AG20443 (cell line): ENCODE measurements at regions not wholly inside any gene's neighbourhood (a gene's known extent, or its start where the extent isn't known, plus 50 kb on each side); places are given as distances from the start of the nearest gene placed in this dataset.

Experiments used
- DNase-seq: peaks from one replicate; pipeline ENCODE4 v3.0.0; 2012; ENCODE audit warnings: low spot score, mixed read lengths

DNA sequence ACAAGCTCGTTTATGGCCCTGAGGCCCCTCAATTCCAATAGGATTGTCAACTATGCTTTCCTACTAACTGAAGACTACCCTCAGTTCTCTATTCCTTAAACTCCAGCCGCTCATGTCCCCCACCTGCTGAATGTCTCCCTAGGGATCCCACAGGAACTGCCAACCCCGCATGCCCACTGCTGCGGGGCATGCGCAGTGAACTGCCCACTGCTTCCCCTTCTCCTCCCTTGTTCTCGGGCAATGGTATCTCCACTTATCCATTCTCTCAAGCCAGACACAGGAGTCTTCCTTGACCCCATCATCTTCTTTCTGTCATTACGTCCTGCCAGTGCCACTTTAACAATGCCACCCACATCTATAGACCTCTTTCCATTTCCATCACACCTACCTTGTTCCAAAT lies 90.0 kb downstream of the FGF18 start:
- no peak for DNase-seq

DNA sequence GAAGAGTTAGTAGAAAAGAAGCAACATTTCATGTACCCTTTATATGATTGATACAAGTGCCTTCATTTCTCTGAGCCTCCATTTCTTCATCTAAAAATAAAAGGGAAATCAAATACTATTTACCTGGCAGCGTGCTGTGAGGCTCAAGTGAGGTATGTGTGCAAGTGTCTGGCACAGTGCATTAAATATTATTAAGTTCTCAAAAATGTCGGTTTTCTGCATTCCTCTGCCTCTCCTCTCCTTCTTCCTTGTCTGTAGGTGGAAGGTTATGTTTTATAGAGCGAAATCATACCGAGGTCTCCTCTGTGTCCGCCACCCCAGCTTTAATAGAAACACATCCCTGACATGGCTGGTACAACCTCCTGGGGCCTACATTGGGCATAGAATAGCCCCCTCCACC lies 93.0 kb downstream of the FGF18 start:
- DNase-seq, result no peak

DNA sequence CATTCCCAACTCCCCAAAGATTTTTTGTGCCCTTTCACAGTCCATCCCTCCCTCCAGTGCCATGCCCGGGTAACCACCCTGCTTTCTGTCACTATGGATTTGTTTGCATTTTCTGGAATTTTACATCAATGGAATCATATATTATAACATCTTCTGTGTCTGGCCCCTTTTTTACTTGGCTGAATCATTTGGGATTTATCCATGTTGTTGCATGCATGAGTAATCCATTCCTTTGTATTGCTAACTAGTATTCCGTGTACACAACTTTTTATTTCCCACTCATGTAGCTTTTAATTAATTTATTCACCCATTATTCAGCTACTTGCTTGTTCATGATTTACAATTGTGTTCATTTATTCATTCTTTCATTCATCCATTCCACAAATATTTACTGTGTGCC lies 94.1 kb downstream of the FGF18 start:
- DNase-seq, result peak; percentile 43

DNA sequence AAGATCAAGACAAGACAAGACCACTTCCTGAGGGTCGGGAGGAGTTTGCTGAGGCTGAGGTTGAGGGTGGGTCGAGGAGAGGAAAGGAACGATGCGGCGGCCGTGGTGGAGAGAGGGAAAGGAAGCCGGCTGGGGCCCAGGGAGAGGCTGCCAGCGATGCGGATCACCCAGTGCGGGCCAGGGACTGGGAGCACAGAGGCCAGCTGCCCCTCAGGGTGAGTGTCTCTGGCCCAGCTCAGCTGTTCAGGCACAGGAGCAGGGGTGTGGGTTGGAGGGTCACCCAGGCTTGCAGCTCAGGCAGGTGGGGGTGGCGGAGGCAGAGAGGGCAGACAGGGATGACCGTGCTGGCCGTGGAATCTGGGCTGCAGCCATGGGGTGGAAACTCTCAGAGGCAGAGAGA lies 99.5 kb downstream of the FGF18 start:
- DNase-seq, result no peak

DNA sequence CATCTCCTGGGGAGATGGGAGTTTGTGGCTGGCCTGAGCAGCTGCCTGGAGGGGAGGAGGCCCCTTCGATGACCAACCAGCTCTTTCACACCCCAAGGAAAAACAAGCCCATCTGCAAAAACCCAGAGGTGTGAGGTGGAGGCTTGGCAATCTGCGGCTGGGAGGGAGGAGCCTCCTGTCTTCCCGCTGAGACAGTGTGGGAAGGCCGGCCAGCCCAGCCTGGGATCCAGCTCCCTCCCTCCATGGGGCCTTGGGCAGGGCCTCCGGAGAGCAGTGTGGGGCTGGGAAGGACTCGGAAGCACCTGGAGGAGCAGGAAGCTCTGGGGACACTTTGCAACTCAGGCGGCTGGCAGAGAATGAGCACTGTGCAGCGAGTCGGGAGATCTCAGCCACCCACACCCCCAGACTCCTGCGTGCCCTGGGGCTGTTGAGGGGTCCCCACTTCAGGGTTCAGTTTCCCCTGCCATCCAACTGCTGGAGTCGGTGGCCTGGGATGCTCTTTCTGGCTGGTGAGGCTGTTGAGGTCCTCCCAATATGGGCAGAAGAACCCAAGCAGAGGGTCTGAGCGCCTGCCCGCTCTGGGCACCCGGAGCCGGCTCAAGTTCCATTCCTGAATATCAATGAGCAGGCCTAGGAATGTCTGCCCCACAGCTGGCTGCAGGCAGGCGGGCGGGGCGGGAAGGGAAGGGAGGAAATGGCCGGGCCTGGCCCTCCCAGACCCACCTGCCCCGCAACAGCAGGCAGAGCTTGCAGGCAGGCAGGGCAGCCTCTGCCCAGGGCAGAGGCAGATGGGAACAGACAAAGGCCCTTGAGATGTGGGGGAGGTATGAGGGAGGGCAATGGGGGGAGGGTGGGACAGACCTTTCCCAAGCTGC lies 101.1 kb downstream of the FGF18 start:
- DNase-seq, result peak; percentile 53

DNA sequence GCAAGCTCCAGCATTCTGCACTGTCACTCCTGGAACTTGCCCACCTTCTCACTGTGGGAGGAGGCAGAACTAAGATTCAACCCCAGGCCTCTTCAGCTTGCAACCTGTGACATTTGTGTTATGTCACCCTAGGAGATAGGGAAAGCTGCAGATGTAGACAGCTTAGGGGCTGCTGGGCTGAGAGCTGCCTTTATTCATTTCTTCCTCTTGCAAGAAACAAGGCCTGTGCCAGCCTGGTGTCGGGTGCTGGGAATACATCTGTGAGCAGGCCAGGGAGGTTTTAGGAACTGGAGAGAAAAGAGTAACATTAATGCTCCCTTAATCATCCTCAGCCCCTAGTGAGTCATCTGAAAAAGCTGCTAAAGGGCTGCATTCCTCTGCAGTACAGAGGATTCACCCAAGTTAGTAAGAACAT lies 101.8 kb downstream of the FGF18 start:
- DNase-seq, result peak; percentile 96

DNA sequence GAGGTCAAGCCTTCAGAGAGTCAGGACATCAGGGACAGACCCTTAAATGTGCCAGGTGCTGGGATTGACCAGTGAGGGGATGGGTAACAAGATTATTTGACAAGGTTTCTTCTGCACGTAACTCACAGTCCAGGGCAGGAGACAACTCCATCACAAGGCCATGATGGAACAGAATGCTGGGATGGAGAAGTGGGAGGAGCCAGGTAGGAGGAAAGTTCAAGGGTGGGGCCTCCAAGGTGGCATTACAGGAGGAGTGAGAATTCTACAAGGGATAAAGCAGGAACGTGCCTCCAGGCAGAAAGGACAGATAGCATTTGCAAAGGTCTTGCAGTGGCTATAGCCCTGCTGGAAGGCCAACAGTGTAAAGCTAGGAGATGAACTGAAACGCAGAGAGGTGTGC lies 102.2 kb downstream of the FGF18 start:
- no peak for DNase-seq

DNA sequence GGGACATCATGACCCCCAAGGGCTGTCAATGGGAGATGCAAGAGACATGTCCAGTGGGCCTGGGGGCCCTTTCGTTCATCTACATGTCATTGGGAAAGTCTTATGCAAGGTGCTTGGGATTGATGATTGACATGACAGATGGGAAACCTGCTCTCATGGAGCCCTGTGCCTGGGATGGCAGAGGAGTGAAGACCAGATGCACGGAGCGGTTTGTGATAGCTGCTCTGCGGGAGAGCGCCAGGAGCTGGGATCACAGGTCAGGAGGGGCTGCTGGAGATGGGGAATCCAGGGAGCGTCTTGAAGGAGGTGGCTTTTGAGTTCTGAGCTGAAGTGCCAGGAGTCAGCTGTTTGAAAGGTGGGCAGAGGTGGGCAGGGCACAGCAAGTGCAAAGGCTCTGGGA lies 104.3 kb downstream of the FGF18 start:
- no peak for DNase-seq

DNA sequence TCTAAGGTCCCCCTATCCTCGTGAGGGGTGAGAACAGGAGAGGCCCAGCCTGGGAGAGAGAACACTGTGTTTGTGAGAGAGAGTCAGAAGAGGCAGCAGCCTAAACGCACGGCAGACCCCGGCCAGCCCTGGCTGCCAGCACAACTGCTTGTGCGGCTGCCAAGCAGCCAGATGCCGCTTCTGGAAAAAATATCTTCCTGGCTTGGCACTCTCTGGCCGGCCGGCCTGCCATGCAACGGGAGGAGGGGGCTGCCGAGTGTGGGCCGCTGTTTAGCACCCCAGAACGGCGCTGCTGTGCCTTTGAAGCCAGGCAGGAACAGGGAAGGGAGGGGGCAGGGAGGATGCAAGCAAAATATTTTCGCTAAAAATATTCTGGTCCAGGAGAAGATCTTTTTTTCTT lies 105.0 kb downstream of the FGF18 start:
- DNase-seq, result no peak

DNA sequence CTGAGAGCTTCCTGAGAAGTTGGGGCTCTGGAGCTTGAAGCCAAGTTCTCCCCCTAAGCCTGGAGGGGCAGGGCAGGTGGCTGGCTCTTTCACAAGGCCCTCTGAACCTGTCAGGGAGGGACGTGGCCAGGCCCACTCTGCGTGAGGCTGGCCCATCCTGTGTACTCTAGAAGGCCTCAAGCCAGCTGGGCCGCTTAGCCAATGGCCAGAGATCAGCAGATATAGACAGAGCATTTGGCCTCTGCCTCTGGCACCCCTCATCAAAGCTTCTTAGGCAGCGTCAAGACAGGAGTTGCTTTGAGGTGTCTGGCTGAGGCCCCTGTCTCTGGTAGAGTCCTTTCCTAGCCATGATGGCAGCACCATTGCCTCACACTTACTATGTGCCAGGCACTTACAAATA lies 105.6 kb downstream of the FGF18 start:
- no peak for DNase-seq

DNA sequence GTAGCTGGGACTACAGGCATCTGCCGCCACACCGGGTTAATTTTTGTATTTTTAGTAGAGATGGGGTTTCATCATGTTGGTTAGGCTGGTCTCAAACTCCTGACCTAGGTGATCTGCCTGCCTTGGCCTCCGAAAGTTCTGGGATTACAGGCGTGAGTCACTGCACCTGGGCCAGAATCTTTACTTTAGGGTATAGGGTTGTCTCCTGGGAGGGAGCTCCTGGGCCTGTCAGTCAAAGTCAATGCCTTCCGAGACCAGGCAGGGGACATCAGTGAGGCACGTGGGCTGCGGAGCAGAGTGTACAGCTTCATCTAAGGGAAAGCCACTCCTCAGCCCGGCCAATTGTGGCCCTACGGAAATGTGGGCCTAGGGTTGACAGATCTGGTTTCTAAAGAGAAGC lies 108.6 kb downstream of the FGF18 start:
- DNase-seq, result no peak

DNA sequence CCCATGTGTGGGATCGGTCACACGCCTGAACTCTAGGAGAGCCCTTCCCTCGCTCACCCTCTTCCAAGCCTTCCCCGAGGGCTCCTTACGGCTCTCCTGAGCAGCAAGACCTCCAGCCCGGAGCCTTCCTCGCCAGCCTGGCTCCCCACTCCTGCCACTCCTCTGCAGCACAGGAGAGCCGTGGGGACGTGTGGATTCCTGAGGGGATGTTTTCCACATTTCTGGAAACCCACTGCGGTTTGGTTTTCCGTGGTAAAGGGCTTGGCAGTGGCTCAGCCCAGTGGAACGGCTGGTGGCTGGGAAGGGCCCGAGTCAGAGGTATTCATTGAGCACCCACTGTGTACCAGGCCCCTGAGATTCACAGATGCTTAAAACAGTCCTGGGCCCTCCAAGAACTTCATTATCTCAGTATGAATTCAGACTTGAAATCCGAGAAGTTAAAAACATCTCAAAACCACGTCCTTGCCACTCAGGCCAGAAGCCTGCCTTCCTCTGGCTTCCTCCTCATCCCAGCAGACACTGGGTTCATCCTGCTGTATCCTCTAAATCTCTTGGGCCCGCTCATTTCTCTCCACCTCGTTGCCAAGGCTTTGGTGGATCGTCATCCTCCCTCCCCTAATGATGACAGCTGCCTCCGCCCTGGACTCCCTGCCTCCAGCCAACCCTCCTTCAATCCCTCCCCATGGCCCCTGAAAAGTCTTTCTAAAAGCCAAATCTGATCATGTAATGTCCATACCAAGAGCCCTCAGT lies 109.6 kb downstream of the FGF18 start:
- no peak for DNase-seq

DNA sequence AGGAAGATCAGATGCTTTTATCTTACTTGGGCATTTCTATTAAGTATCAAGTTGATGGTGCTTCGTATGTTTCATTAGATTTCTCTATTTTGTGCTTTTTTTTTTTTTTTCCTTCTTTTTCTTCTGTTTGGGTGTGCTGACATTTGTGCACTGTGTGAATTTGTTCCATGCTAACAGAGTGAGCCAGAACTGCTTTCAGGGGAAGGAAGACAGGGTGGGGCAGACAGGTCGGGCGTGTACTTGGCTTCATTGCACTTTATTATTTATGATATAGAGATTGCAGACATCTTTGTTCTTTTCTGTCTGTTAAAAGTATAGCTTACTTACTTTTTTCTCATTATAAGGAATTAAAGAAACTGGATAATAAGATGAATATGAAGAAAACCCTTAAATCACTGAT lies 112.2 kb downstream of the FGF18 start:
- DNase-seq, result no peak

DNA sequence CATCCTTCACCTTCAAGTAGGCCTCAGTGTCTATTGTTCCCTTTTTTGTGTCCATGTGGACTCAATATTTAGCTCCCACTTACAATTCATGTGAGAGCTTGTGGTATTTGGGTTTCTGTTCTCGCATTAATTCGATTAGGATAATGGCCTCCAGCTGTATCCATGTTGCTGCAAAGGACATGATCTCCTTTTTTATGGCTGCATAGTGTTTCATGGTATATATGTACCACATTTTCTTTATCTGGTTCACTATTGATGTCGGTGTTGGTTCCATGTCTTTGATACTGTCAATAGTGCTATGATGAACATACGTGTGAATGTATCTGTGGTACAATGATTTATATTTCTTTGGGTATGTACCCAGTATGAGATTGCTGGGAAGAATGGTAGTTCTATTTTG lies 113.7 kb downstream of the FGF18 start:
- DNase-seq, result no peak

DNA sequence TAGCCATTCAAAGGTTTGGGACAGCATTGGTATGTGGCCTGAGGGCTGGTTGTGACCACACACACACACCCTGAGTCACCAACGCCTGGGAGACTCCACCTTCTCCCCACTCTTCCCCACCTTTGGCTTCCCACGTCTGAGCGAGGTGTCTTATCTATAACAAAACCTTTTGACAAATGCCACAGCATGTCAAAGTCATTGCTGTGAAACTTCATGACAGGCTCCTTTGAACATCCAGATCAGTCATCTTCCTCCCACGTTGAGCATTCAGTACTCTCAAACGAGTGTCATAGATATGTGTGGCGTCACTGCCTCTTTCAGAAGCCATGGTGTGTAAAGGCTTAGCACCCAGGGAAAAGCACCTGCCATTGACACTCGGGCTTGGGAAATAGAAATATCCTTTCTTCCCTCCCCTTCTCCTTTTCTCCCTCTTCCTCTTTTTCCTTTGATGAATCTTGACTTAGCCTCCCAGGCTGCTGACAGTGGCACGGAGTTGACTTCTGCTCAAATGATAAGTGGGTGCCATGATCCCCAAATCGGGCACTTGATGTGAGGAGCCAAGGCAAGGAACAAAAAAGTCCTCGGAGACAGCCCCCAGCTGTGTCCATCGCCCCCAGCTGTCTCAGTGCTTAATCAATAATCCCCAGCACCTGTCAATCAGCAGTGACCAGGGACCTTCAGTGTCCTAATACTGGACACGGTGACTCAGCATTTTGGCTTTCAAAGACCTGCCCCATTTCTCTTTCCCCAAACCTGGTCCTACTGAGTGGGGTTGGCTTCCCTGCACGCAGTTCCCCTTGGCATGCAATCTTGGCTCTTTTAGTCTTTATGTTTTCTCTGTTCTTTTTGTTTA lies 114.8 kb downstream of the FGF18 start:
- DNase-seq, result no peak

DNA sequence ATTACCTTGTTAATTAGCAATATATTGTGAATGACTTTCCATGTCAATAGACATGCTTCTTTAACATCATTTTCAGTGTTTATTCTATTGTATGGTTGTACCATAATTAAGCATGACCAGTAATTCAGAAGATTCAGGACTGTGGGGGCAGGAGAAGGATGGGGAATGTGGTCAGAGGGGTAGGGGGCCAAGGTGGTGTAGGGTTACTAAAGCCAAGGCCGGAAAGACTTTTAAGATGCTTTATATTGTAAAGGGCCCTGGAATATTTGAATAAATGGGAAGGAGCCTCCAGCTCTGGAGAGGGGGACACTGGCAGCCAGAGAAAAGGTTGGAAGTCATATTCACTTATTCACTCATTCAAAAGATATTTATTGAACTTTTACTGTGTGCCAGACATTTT lies 115.7 kb downstream of the FGF18 start:
- DNase-seq, result no peak

DNA sequence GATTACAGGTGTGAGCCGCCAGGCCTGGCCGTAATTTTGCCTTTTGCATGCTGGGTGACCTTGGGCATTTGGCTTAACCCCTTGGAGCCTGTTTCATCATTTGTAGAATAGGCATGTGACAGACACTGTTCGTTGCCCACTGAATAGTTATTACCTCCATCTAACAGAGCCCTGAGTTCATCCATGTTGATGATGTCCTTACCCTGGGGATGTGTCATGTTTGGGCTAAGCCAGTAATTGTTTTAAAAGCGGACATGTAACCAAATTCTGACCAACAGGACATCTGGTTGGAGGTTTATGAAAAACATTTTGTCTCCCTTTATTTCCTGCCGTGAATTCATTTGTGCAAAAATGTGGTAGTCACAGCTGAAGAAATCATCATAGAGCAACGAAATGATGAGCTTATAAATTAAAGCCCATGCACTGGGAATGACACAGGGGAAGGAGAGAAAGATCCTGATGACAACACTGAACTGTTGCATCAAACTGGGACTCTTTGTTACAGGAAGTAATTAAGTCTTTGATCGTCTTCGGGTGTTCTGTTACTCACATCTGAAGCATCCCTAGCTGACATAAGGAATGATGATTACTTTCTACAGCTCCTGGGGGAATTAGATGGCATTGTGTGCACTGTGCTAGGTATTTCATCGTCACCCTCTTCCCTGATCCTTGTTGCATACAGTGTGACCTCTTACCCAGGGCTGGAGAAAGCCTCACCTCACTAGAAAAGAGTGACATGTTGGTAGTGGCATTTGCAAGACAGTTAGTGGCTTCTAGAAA lies 117.8 kb downstream of the FGF18 start:
- peak; percentile 44 for DNase-seq

DNA sequence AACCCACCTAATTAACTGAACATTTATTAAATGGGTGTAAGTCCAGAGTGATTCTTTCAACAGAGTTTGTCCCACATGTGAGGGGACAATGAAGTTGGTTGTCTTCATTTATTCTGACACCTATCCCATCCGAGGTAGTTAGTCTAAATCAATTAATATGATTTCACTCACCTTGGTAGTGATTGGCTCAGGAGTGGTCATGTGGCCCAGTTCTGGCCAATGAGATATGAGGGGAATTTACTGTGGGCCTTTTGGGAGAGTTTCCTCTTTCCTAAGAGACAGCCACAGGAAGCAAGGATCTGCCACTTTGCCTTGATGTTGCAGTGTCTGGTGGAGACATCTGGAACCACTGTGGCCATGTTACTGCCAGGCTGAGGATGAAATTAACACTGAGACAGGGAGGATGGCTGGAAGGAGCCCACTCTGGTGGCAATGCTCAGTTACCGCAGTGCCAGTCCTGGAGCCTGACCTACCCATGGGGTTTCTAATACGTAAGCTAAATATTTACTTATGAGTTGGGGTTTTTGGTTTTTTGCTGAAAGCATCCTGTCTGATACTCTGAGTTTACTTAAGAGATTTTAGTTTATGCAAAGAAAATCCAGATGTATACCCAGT lies 118.6 kb downstream of the FGF18 start:
- no peak for DNase-seq

DNA sequence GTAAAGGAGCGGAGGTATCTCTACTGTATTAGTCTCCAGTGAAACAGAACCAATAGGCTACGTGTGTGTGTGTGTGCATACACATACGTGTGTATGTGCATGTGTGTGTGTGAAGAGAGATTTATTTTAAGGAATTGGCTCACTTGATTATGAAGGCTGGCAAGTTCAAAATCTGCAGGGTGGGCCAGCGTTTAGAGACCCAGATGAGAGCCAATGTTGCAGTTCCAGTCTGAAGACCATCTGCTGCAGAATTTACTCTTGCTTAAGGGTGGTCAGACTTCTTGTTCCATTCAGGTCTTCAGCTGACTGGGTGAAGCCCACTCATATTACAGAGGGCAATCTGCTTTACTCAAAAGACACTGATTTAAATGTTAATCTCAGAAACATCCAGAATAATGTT lies 119.2 kb downstream of the FGF18 start:
- no peak for DNase-seq

DNA sequence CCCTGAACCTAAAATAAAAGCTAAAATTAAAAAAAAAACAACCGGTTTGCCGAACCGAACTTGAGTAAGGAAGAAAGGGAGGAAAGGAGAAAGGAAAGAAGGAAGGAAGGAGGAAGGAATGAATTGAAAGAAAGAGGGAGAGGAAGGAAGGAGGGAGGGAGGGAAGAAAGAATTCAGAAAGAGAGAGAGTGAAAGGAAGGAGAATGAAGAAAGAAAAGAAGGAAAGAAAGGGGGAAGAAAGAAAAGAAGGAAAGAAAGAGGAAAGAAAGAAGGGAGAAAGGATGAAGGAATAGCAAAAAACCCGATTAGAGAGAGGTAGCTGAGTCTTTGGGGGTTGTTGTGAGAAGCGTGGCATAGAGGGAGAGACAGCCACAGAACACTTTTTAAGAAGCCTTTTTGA lies 121.4 kb downstream of the FGF18 start:
- DNase-seq, result no peak

DNA sequence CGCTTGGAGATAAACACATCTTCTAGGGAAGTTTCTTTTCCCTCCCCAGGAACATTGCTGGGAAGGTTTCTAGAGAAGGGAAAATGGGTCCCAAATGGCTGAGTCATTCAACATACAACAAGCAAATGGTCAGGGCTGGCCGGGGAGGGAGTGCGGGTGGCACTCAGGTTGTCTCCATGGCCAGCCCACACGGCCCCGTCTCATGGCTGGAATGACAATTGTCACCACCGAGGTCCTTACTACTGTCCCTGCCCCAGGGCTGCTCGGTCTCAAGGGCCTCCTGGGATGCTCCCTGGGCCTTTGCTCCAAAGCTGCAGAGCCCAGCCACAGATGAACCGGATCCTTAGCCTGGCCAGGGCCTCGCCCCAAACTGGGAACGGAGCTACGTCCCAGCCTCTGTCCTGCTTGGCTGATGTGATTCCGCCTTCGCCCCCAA lies 121.9 kb downstream of the FGF18 start:
- no peak for DNase-seq
